Small intestine (tissue), 7 donors: ENCODE measurements at regions not wholly inside any gene's neighbourhood (a gene's known extent, or its start where the extent isn't known, plus 50 kb on each side); places are given as distances from the start of the nearest gene placed in this dataset.

ENCODE experiments used
- DNase-seq, 2 donors: peaks; one replicate each; pipeline versions ENCODE4 v3.0.0 to v3.0.0-alpha.2; 2013
- FAIRE-seq: peaks from 2 replicates; lab custom pipeline; 2012; peaks lifted over from hg19 to GRCh38; lab: Jason Lieb, UNC
- H3K27ac ChIP-seq, 3 donors: one replicate each; pipeline ENCODE4 v1.5.1; 2013; ENCODE audit warnings: low read length in 2 of 3, mild to moderate bottlenecking in 2 of 3, control low read depth in 1 of 3, inconsistent platforms in 1 of 3, low read depth in 1 of 3, moderate library complexity in 1 of 3
- H3K27me3 ChIP-seq, 3 donors: one replicate each; pipeline ENCODE4 v1.6.1; 2013; ENCODE audit warnings: low read length in 3 of 3, inconsistent platforms in 1 of 3; ENCODE audit not compliant: control insufficient read depth in 3 of 3, insufficient read depth in 3 of 3
- H3K36me3 ChIP-seq, 3 donors: one replicate each; pipeline ENCODE4 v1.6.1; 2013; ENCODE audit warnings: low read length in 3 of 3, inconsistent platforms in 1 of 3, low read depth in 1 of 3, mild to moderate bottlenecking in 1 of 3, moderate library complexity in 1 of 3; ENCODE audit not compliant: control insufficient read depth in 3 of 3, insufficient read depth in 2 of 3
- H3K4me1 ChIP-seq, 3 donors: one replicate each; pipeline ENCODE4 v1.6.1; 2013; ENCODE audit warnings: low read length in 2 of 3, inconsistent platforms in 1 of 3, low read depth in 1 of 3, mild to moderate bottlenecking in 1 of 3, moderate library complexity in 1 of 3; ENCODE audit not compliant: control insufficient read depth in 3 of 3, insufficient read depth in 2 of 3
- H3K4me3 ChIP-seq, 3 donors: one replicate each; pipeline ENCODE4 v1.5.1; 2013; ENCODE audit warnings: low read length in 3 of 3, control low read depth in 1 of 3, inconsistent platforms in 1 of 3, low read depth in 1 of 3, mild to moderate bottlenecking in 1 of 3, moderate library complexity in 1 of 3
- H3K9me3 ChIP-seq, 2 donors: one replicate each; pipeline ENCODE4 v1.6.1; 2013; ENCODE audit warnings: low read depth in 1 of 2, low read length in 1 of 2; ENCODE audit not compliant: control insufficient read depth in 2 of 2, insufficient read depth in 1 of 2
- WGBS, 3 donors: extraction: QIAGEN DNeasy Blood & Tissue Kit; methylation state at CpG; one replicate each; pipeline ENCODE4 v1.1.7; 2013; 5-methylcytosine and 5-hydroxymethylcytosine counted together
- donor health status: healthy with polysubstance abuse.
- donor health status: control.
- donor health status: control.
- donor health status: Bipolar disorder and iron deficiency.
- donor health status: healthy.

GRCh38 chr6:53715434-53715833, 49.9 kb upstream of the KLHL31 start:
- FAIRE-seq (no peak), DNase-seq (no peak)
- Histone ChIP-seq H3K27me3 (no peaks in the 10 kb centered on the region), H3K27ac (no peak overlapping the region), H3K36me3 (no peaks in the 10 kb centered on the region), H3K4me1 (peaks cover 0 to 12% (median 0%) of the 10 kb centered on the region in 3 donors), H3K4me3 (no peak overlapping the region), H3K9me3 (no peaks in the 10 kb centered on the region)
- WGBS, 3 donors: 68 to 70% (median 69%) methylated on average over 1 of the region's 1 CpG
